T-helper 2 cell treated with Interferon-gamma antibody and Interleukin-4, amounts not matched to agents 5 μg/mL and 100 μg/mL, for 36 hours (primary cell): ENCODE measurements at regions not wholly inside any gene's neighbourhood (a gene's known extent, or its start where the extent isn't known, plus 50 kb on each side); places are given as distances from the start of the nearest gene placed in this dataset.

Experiments
- DNase-seq: peaks from one replicate; pipeline ENCODE4 v3.0.0; 2021; ENCODE audit warnings: low spot score
- H3K27ac Mint-ChIP-seq: one replicate; pipeline ENCODE4 v1.8.0; 2021; ENCODE audit warnings: mild to moderate bottlenecking, mixed read lengths
- H3K27me3 Mint-ChIP-seq: one replicate; pipeline ENCODE4 v1.8.0; 2021; ENCODE audit warnings: low read depth, mixed read lengths
- H3K36me3 Mint-ChIP-seq: one replicate; pipeline ENCODE4 v1.8.0; 2021; ENCODE audit warnings: low read depth, mixed read lengths
- H3K4me1 Mint-ChIP-seq: one replicate; pipeline ENCODE4 v1.8.0; 2021; ENCODE audit warnings: low read depth, mixed read lengths
- H3K4me3 Mint-ChIP-seq: one replicate; pipeline ENCODE4 v1.8.0; 2022; ENCODE audit warnings: mild to moderate bottlenecking, moderate library complexity, mixed read lengths
- H3K9me3 Mint-ChIP-seq: one replicate; pipeline ENCODE4 v1.8.0; 2021; ENCODE audit warnings: mixed read lengths

DNA sequence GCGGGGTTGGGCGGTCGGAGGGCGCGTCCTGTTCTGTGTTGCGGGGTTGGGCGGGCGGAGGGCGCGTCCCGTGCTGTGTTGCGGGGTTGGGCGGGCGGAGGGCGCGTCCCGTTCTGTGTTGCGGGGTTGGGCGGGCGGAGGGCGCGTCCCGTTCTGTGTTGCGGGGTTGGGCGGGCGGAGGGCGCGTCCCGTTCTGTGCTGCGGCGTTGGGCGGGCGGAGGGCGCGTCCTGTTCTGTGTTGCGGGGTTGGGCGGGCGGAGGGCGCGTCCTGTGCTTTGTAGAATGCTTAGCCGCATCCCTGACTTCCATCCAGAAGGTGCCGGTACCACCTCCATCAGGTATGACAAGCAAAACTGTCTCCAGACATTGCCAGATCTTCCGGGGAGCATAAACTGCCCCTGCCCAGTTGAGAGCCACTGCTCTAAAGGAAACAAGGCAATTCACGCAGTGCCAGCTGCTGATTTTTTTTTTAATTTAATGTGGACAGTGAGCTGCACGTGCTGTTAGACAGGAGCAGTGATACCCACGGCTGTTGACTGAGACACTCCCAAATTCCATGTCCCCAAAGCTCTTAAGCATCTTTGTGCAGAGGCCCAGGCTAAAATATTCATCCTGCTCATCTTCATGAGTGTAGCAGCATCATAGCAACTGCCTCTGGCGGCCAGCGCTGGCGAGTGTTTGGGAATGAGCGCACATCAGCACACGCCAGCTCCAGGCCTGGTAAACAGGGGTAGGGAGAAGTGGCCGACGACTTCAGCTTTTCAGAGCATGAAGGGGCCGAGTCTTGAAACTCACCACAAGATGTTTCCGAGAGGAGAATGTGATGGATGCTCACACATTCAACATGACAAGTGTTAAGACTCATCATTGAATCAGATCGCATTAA lies 284.4 kb upstream of the CDH4 start:
- peaks cover 5% of the 10 kb centered on the region for H3K9me3 Mint-ChIP-seq
- H3K27ac Mint-ChIP-seq, result no peak overlapping the region

DNA sequence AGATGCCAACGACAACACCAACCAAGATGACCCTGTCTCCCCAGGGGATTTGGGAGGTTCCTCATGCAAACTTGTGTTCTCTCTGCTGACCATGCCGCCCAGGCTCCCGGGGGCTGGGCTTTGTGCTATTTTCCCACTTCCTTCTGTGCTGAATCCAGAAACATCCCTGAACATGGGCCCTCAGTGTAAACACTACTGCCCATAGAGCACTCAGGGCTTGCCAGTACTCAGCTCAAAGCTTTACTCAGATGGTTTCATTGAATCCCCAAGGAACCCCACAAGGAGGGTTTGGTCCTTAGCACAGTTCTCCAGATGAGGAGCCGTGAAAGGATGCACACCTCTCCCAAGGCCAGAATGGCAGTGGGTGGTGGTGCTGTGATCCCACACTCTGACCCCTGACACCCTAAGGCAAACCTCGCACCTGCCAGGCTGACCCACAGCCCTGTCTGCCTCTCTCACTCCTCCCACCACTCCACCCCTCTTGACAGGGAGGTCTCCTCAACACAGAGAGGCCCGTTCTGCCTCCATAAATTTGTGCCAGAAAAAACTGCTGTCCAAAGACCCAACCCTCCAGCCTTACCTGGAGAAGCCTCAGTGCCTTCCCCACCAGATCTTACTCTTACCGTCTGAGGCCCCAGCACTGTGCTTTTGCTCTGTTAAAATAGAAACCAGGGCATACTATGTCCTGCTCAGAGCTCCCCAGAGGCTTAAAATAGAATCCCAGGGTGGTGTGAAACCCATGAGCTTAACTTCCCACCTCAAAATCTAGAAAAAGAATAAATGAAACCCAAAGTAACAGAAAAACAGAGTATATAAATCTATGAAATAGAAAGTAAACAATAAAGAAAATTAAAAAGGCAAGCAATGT lies 283.0 kb upstream of the CDH4 start:
- Mint-ChIP-seq H3K4me3 (no peak overlapping the region), H3K27ac (no peak overlapping the region)

More for the DNA sequence above, 284.4 kb upstream of the CDH4 start:
- Mint-ChIP-seq H3K4me1 (no peaks in the 10 kb centered on the region), H3K4me3 (no peak overlapping the region), H3K36me3 (no peaks in the 10 kb centered on the region), H3K27me3 (no peaks in the 10 kb centered on the region)
- no peak for DNase-seq

GRCh38 chr20:60970601-60971000 lies 281.5 kb upstream of the CDH4 start:
- no peak overlapping the region for H3K4me3 Mint-ChIP-seq
- no peaks in the 10 kb centered on the region for H3K36me3 Mint-ChIP-seq
- H3K27ac Mint-ChIP-seq, result no peak overlapping the region
- no peaks in the 10 kb centered on the region for H3K27me3 Mint-ChIP-seq
- H3K9me3 Mint-ChIP-seq, result peaks cover 5% of the 10 kb centered on the region
- H3K4me1 Mint-ChIP-seq, result no peaks in the 10 kb centered on the region
- no peak for DNase-seq

More for the DNA sequence above, 283.0 kb upstream of the CDH4 start:
- Mint-ChIP-seq H3K27me3 (no peaks in the 10 kb centered on the region), H3K36me3 (no peaks in the 10 kb centered on the region), H3K4me1 (no peaks in the 10 kb centered on the region), H3K9me3 (peaks cover 5% of the 10 kb centered on the region)
- no peak for DNase-seq

DNA sequence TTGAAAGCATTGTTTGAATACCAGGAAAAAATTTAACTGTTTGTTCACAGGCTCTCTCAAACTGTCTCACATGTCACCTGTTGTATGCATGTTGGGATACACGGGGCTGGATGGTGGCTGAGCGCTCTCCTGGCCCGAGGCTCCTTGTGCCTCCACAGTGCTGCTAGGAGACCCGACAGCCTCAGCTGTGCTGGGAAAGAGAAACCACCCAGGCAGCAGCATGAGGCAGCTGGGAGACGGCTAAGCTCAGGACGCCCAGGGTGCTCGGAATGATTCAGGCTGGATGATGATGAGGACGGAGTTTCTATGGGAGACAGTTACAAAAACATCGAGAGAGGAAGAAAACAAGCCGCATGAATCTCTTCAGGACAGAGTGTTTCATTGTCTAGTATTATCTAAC lies 278.0 kb upstream of the CDH4 start:
- H3K27ac Mint-ChIP-seq, result no peak overlapping the region
- no peaks in the 10 kb centered on the region for H3K4me1 Mint-ChIP-seq
- no peak overlapping the region for H3K4me3 Mint-ChIP-seq
- peaks cover under 1% of the 10 kb centered on the region for H3K9me3 Mint-ChIP-seq
- H3K27me3 Mint-ChIP-seq, result no peaks in the 10 kb centered on the region
- no peak for DNase-seq
- H3K36me3 Mint-ChIP-seq, result no peaks in the 10 kb centered on the region

DNA sequence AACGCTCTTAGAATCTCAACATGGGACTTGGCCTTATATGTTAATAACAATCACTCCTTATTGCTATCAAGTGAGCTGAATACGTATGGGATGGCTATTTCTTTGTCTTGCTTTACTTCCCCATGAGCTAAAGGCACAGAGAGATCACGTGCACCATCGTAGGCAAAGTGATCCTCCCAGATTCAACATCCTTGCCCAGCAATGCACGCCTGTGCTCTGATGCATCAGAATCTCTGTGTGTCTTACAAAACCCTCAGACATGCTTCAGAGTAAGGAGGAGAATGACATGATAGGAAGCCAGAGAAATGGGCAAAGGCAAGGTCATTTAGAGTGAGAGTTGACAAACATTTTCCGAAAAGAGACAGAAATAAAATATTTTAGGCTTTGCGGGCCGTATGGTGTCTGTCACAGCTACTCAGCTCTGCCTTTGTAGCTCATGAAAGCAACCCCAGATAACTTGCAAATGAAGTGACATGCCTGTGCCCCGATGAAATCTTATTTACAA lies 277.6 kb upstream of the CDH4 start:
- no peak overlapping the region for H3K27ac Mint-ChIP-seq
- H3K36me3 Mint-ChIP-seq, result no peaks in the 10 kb centered on the region
- H3K4me3 Mint-ChIP-seq, result no peak overlapping the region
- DNase-seq, result no peak
- H3K9me3 Mint-ChIP-seq, result peaks cover 5% of the 10 kb centered on the region
- H3K27me3 Mint-ChIP-seq, result no peaks in the 10 kb centered on the region
- no peaks in the 10 kb centered on the region for H3K4me1 Mint-ChIP-seq

DNA sequence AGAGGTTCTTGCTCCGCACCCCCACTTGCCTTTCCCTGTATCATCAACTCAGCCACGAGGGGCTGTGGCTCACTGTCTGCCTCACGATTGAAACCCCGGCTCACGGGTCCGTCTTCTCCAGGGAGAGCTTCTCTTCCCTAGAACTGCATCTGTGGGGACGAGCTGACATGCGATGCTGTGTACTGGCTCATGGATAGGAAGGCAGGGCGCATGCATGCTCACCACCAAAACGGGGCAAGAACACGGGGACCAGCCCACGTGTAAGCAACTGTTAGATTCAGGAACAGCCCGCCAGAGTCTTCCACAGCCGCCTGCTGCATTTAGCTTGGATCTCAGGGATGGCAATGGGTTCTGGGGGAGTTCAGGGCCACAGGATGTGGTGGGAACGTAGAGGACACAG lies 275.9 kb upstream of the CDH4 start:
- H3K9me3 Mint-ChIP-seq, result peaks cover 19% of the 10 kb centered on the region
- no peak overlapping the region for H3K4me3 Mint-ChIP-seq
- H3K4me1 Mint-ChIP-seq, result no peaks in the 10 kb centered on the region
- H3K36me3 Mint-ChIP-seq, result no peaks in the 10 kb centered on the region
- H3K27me3 Mint-ChIP-seq, result no peaks in the 10 kb centered on the region
- no peak overlapping the region for H3K27ac Mint-ChIP-seq
- DNase-seq, result no peak

DNA sequence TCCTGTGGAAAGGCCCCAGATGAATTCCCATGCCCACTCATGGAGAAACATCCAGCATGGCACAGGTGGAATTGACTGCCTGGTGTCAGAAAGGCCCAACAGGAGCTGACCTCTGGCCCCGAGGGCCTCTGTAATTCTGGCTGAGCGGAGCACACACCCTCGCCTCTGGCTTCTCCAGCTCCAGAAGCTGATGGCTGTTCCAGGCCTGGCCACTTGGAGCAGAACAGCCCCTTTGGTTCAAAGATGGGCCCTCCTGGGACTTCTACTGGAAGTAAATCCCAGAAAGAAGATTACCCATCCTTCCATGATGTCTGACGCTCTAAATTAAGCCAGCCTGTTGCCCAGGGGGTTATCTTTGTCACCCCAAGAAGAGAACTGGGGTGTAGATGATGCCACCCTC lies 275.1 kb upstream of the CDH4 start:
- DNase-seq, result no peak
- peaks cover 19% of the 10 kb centered on the region for H3K9me3 Mint-ChIP-seq
- H3K27ac Mint-ChIP-seq, result no peak overlapping the region
- no peaks in the 10 kb centered on the region for H3K27me3 Mint-ChIP-seq
- H3K4me3 Mint-ChIP-seq, result no peak overlapping the region
- no peaks in the 10 kb centered on the region for H3K36me3 Mint-ChIP-seq
- H3K4me1 Mint-ChIP-seq, result no peaks in the 10 kb centered on the region

DNA sequence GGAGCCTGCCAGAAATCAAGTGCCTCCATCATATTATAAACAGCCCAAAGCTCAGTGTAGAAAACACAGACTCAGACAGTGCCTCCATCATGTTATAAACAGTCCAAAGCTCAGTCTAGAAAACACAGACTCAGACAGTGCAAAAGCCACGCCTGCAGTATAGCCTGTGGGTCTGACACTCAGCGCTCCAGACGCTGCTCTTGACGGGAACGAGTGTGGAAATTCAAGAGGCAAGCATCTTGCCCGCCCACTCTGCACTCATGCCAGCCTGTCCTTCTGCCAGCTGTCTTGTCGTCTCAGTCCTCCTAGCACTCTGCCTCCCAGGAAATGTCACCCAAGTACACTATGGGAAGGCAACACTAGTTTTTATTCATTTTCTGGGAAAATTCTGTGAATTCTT lies 274.2 kb upstream of the CDH4 start:
- Mint-ChIP-seq H3K4me1 (no peaks in the 10 kb centered on the region), H3K36me3 (no peaks in the 10 kb centered on the region), H3K27me3 (no peaks in the 10 kb centered on the region), H3K4me3 (no peak overlapping the region), H3K9me3 (peaks cover 19% of the 10 kb centered on the region), H3K27ac (no peak overlapping the region)
- no peak for DNase-seq

DNA sequence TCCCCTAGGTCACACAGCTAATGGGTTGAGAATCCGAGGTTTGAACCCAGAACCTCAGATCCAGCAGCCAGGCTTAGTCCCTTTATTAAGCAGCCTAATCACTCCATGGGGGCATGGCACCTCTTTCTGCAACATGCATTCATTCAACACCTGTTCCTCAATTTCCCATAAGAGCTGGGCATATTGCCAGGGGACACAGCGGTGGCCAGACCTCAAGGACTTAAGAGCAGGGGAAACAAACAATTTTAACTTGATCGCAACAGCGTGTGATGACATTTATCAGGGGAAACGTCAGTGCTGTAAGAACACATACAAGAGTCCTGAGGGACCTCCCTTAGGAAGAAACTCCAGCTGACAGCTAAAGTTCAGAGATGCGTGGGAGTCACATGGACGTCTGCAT lies 267.4 kb upstream of the CDH4 start:
- no peaks in the 10 kb centered on the region for H3K4me1 Mint-ChIP-seq
- no peak overlapping the region for H3K27ac Mint-ChIP-seq
- H3K9me3 Mint-ChIP-seq, result peaks cover 30% of the 10 kb centered on the region
- no peaks in the 10 kb centered on the region for H3K36me3 Mint-ChIP-seq
- no peak overlapping the region for H3K4me3 Mint-ChIP-seq
- H3K27me3 Mint-ChIP-seq, result no peaks in the 10 kb centered on the region
- DNase-seq, result no peak

GRCh38 chr20:60986506-60987156 lies 265.4 kb upstream of the CDH4 start:
- Mint-ChIP-seq H3K27me3 (no peaks in the 10 kb centered on the region), H3K4me1 (no peaks in the 10 kb centered on the region), H3K9me3 (peaks cover 18% of the 10 kb centered on the region), H3K27ac (no peak overlapping the region), H3K4me3 (no peak overlapping the region), H3K36me3 (no peaks in the 10 kb centered on the region)
- DNase-seq, result no peak

DNA sequence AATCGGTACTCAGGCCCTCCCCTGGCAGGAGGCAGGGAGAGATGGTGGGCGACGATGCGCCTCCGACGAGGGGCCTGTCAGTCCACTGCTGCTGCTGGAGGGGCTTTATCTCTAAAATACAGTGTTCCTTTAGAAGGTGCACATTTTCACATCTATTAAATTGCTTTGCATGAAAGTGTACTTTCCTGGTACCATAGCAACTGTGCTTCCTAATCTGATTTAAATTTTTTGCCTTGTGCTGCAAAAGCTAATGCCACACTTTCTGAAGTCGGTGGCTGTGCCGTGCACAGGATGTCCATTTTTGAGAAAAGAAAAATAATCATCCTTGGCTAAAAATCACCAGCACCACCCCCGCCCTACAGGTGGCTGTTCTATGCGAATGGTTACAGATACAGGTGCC lies 262.0 kb upstream of the CDH4 start:
- peaks cover 7% of the 10 kb centered on the region for H3K9me3 Mint-ChIP-seq
- H3K36me3 Mint-ChIP-seq, result no peaks in the 10 kb centered on the region
- H3K4me1 Mint-ChIP-seq, result no peaks in the 10 kb centered on the region

GRCh38 chr20:60990643-60991042 lies 261.4 kb upstream of the CDH4 start:
- H3K4me1 Mint-ChIP-seq, result no peaks in the 10 kb centered on the region
- H3K27ac Mint-ChIP-seq, result no peak overlapping the region
- H3K9me3 Mint-ChIP-seq, result peaks cover 3% of the 10 kb centered on the region
- H3K27me3 Mint-ChIP-seq, result no peaks in the 10 kb centered on the region
- H3K4me3 Mint-ChIP-seq, result no peak overlapping the region
- no peak for DNase-seq
- no peaks in the 10 kb centered on the region for H3K36me3 Mint-ChIP-seq

More for the DNA sequence above, 262.0 kb upstream of the CDH4 start:
- DNase-seq, result no peak
- no peak overlapping the region for H3K4me3 Mint-ChIP-seq
- H3K27me3 Mint-ChIP-seq, result no peaks in the 10 kb centered on the region
- no peak overlapping the region for H3K27ac Mint-ChIP-seq

DNA sequence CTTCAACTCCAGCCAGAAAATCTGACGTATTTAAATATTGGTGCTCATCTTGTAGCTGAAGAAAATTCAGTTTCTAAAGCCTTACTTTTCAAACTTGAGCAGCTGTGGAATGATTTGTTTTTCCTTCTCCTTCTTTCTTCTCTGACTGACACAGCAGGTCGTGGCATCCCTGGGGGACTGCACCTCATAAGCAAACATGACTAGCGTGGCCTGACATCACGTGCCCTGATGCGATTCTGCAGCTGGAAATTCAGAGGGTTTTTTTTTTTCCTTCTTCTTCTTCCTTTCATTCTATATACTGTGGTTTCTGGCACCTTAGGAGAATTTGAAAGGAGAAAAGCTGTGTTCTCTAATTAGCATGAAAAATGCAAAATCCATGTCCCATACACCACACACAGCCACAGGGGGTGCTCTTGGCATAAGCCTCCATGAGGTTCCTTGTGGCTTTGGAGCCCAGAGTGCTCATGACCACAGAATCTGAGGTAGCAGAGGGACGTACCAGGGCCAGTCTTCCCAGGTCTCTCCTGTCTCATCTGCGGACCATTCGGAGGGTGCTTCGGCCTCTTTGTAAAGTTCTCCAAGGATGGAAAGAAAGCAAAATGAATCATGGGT lies 258.5 kb upstream of the CDH4 start:
- Mint-ChIP-seq H3K4me1 (no peaks in the 10 kb centered on the region), H3K27me3 (no peaks in the 10 kb centered on the region), H3K36me3 (no peaks in the 10 kb centered on the region), H3K27ac (no peak overlapping the region), H3K4me3 (no peak overlapping the region), H3K9me3 (no peaks in the 10 kb centered on the region)
- no peak for DNase-seq
